SIG-M5 treated with dmso at 0.1 percent for 504 hours (cell line): ENCODE measurements at regions not wholly inside any gene's neighbourhood (a gene's known extent, or its start where the extent isn't known, plus 50 kb on each side); places are given as distances from the start of the nearest gene placed in this dataset.
"Not testable (repeated sequence)": the region's sequence is repeated elsewhere in the genome, so short reads cannot be mapped to it uniquely, and the experiment has no call there.

ENCODE experiments used
- DNase-seq: peaks from one replicate; lab custom pipeline; 2025; ENCODE audit not compliant: unreplicated experiment; lab: John Stamatoyannopoulos, UW

DNA sequence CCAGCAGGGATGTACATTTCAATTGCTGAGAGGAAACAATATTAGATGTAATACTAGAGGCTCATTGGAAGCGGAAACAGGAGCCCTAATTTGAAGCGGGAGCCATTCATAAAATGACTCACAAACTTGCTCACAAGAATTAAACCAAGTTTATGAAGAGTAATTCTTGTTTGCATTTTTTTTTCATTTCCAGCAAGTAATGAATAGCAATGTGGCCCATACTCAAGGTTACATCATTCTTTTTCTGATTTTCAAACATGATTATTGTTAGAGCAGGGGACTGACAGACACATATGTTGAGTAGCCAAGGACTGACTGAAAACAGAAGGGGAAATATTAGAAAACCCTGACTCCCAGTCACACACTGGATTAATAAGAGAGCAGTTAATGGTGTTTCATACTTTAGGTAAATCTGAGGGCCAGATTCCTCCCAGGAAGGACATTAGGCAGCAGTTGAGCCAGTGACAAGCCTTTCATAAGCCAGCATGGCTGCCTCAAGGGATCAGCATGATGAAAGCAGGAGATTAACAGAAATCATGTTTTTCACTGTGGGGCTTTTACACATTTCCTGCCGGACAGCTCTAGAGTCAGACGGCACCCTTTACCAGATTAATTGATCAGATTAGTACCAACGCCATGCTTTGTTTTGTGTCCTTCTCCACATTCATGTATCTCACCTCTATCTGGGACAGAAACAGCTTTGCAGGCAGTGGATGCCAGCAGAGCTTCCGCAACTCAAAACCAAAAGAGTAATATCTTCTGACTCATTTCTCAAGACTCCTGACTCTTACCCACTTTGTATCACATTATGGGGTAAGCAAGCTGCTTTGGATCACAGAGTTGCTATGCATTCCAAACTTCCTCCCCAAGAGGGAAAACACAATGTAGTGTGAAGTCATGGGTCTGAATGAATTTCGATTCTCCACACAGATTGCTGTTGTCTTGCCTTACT is 831.6 kb downstream of the KCNA4 start:
- no peak for DNase-seq

DNA sequence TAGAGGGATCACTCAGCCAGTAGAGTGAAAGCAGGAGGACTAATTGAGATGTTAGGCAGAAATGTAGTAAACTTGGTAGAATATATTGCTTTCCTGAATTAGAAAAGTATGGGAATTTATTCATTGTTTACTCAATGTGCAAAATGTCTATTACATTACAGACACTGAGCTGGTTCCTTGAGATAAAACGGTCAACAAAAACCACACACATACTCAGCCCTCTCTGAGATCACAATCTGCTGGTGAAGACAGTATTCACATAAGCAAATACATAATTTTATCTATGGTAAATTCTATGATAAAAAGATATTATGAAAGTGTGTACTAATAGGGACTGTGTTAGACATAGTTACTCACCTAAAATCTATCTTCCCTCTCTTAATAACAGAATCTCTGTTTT is 833.5 kb downstream of the KCNA4 start:
- DNase-seq, result no peak

DNA sequence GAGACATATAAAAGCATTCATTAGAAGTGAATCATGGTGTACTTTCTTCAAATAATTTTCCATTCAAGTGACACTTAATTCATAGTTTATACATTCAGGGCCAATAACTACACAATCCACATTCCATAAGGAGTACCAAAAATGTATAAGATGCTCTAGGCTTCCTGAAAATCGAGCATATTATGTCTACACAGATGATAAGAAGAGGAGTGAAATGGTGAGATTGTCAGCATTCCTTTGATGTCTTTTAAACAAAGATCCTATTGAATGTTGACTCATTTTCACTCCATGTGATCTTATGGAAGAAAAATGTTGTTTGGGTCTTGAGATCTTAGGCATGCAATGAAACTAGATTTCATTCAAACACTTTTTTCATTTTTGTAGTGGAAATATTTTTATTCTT is 843.2 kb downstream of the KCNA4 start:
- DNase-seq, result no peak

DNA sequence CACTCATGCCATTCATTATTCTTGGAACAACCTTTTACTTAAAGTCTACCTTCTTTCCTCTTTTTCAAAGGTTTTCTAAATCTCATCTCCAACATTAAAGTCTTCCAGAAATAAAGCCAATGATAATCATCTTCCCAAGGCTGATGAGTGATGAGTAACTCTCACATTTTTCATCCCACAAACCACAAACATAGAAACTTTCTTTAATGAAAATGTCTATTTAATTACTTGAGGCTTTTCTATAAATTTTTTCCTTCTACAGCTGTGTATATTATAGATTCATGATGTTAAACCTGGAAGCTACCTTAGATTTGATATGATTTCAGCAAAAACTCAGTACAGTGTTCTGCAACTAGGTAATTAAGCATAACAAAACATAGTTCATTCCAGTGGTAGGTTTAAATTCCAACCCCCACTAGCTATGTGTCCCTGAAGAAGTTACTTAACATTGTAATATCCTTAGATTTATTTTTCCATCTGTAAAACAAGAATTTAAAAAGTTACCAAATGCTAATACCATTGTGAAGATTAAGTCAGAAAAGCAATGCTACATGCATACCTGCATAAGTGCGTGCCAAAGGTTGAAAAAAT is 845.4 kb downstream of the KCNA4 start:
- DNase-seq, result no peak

DNA sequence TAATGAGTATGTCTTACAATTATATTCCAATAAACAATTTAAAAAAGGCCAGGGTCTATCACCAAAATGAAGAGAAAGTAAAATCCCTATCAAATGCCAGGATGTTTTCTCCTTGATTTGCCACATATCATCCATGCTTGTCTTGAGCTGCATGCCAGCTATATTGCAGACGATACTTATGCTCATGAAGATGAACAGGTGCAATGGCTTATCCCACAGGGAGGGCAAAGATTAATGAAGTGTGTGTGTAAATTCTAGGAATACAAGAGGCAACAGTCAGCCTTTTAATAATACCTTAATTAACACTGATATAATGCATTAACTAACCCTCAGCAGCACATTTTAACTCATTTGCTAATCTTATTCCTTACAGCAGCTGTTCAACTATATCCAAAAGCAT is 850.5 kb downstream of the KCNA4 start:
- DNase-seq, result no peak

DNA sequence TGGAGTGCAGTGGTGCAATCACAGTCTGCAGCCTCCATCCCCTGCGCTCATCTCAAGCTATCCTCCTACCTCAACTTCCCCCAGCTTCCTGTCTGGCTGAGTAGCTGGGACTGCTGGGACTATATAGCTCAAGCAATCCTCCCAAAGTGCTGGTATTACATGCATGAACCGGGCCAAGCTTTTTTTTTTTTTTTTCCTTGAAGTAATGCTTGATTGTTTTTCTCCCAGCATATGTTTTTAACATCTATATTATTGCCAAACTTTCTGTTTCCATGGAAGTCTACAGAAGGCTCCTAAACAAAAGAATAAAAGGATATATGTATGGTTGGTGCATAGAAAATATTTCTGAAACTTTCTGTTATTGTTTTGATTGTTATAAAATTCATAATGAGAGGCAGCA is 853.6 kb downstream of the KCNA4 start:
- no peak for DNase-seq

DNA sequence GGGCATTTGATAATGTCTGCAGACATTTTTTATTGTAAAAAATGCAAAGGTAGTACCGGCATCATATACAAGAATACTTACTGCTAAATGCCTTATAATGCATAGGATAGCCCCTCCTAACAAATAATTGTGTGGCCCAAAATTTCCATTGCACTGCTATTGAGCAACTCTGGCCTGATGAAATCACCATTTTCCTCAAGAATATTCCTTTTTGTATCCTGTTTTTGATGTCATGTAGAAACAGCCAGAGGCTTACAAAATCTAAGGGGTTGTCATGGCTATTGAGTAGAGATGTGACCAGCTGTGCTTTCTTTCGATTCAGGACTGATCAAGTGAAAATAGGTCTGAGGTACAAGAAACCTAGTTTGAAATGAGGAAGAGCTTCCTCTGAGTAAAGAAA is 854.3 kb downstream of the KCNA4 start:
- DNase-seq, result no peak

DNA sequence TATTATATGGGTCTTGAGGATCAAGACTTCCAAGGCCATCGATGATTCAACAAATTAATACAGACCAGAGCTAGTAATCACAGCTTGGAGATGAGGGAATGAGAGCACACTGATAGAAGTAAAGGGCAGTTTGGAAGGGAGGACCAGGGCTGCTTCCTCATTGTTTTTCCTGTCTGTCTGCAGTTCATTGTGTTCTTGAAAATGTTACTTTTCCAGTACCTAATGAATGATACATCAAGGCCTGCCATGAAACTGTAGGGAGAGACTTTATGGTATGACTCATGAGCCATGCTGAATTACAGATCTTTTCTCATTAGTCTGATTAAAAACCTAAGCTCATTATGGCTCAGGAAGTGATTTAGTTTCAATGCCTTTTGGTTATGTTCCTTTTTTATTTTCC is 855.6 kb downstream of the KCNA4 start:
- no peak for DNase-seq

DNA sequence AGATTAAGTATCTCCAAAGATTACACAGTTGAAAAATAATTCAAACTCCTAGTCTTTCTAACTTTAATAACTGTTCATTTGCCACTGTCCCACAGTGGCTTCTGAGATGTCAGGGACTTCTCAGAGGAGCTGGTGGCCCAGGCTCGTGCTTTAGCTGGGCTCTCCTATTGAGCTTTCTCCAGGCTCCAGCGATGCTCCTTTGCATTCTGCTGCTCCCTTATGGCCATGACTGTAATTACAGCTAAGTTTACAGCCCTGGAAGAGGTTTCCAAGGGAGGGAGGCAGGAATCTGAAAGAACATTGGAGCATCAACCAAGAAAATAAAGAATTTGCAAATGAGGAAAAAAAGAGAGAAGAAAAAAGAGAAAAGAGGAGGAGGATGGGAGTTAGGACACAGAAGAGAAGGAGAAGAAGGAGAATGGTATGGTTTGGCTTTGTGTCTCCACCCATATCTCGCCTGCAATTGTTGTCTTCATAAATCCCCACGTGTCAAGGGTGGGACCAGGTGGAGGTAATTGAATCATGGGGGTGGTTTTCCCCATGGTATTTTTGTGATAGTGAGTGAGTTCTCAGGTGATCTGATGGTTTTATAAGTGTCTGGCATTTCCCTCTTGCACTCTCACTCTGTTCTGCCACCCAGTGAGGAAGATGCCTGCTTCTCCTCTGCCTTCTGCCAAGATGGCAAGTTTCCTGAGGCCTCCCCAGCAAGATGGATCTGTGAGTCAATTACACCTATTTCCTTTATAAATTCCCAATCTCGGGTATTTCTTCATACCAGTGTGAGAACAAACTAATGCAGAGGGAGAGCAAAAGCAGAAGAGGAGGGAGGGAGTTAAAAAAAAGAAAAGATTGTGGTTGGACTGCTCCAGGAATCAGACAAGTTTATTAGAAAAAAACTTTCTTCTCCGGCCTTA is 857.0 kb downstream of the KCNA4 start:
- DNase-seq, result peak; percentile 36

DNA sequence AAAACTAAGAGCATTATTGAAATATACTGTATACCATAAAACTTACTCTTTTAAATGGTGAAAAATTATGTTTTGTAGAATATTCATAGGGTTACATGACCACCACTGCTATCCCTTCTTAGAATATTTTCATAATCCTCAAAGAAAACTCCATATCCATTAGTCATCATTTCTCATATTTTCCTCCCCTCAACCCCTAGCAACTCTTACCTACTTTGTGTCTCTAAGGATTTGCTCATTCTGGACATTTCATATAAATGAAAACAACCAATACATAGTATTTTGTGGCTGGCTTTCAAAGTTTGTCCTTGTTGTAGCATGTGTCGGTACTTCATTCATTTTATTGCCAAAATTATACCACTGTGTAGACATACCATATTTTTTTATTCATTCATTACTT is 863.8 kb downstream of the KCNA4 start:
- no peak for DNase-seq

DNA sequence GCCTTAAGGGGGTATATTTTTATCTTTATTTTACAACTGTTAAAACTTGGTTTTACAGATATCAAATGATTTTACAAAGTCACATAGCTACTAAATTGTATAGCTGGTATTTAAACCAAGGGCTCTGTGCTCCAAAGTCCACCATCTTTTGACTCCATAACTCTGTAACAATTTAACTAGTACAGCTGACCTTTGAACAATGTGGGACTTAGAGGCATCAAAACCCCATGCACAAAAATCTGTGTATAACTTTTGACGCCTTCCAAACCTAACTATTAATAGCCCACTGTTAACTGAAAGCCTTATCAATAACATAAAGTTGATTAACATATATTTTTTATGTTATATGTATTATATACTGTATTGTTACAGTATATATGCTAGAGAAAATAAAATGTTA is 874.3 kb downstream of the KCNA4 start:
- not testable (repeated sequence) for DNase-seq

DNA sequence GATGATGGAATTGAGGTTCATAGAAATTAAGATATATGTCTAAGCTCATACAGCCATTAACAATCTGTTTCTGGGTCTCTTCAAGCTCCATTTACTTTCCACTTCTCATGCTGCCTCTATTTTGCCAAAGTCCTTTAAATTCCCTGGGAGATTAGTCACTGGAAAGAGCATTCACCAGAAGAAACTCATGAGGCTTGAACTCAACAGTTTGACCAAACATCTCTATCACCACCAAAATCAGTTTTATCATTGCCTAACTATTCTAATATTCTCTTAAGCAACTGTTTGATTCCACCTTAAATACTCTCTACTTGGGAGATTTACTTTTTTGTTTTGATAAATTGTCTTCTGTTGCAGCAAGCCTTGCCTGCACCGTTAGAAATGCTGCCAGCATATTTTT is 881.3 kb downstream of the KCNA4 start:
- no peak for DNase-seq

DNA sequence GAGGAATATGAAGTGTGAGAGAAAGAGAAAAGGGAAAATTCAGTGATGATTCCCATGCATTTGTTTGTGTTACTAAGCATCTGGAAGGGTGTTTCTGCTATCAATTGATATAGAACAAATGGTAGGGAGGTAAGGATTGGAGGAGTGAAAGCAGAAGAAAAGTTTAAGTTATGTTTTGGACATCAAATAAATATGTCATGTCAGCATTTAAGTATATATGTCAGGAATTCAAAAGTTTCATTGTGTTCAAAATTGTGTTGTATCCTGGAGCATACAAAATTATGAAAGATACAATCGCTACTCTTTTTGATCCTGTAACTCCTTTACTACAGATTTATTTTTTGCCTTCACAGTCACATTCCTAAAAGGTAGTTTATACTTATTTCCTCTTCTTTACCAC is 885.8 kb downstream of the KCNA4 start:
- no peak for DNase-seq

DNA sequence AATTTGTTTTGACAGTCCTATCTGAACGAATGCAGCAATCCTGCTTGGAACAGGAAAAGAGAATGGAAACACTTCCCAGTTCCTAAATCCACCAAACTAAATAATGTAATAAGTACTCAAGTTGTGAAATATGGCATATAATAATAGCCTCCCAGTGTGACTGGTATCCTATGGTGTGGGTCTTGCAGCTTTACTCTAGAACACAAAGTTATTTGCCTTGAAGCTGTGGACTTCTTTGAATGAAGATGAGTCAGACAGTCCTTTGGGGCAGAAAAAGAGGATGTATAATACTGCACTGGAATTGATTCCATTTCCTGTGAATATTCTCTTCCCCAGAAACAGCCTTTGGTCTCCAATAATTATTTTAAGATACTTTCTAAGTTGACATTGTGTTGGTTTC is 887.0 kb downstream of the KCNA4 start:
- DNase-seq, result no peak

DNA sequence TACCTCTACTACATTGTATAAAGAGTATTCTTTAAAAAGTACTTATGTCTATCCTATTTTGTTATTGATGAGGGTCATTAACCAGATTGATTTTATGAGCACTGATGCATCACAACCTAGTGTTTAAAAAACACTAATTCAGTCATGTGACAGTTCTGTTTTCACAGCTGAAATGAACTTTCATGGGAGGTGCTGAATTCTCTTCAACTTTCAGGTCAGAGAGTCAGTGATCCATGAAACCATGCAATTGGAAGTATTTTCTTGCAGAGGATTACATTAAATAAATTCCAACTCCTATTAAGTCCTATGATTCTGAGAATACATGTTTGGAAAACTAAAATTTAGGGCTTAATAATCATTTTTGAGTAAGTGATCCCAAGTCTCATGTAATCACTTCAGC is 889.4 kb downstream of the KCNA4 start:
- DNase-seq, result no peak

DNA sequence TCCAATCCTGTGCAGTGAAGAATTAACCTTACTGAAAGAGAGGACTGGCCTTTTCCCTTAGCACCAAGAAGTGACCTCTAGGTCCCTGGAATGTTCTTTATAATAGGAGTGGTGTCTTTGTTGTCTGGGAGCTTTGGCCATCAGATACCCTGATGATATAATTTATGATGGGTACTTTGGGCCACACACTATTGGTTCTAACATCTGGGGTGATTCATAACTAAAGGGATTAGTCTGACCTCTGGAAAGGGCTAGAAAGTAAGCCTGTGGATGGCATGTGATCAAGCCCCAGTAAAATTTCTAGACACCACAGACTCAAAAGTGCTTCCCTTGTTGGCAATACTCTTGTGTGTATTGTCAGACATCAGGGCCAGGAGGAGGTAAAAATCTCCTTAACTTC is 891.2 kb downstream of the KCNA4 start:
- DNase-seq, result no peak

DNA sequence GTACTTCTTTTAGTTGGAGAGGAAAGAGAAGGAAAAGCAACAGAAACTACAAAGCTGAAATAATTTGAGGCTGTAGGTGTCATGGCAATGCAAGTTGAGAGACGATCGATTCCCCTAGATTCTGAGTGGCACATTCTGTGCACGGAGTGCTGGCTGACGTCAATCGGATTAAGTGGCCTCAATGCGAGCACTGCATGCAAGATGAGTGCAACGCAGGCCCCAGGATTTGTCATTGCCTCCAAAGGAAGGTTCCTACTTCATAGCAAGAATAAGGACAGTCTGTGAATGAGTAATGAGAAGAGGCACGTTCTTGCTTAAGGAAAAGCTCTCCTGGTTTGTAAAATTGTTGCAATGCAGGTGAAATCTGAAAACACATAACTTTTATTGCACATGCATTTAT is 892.4 kb downstream of the KCNA4 start:
- DNase-seq, result no peak

DNA sequence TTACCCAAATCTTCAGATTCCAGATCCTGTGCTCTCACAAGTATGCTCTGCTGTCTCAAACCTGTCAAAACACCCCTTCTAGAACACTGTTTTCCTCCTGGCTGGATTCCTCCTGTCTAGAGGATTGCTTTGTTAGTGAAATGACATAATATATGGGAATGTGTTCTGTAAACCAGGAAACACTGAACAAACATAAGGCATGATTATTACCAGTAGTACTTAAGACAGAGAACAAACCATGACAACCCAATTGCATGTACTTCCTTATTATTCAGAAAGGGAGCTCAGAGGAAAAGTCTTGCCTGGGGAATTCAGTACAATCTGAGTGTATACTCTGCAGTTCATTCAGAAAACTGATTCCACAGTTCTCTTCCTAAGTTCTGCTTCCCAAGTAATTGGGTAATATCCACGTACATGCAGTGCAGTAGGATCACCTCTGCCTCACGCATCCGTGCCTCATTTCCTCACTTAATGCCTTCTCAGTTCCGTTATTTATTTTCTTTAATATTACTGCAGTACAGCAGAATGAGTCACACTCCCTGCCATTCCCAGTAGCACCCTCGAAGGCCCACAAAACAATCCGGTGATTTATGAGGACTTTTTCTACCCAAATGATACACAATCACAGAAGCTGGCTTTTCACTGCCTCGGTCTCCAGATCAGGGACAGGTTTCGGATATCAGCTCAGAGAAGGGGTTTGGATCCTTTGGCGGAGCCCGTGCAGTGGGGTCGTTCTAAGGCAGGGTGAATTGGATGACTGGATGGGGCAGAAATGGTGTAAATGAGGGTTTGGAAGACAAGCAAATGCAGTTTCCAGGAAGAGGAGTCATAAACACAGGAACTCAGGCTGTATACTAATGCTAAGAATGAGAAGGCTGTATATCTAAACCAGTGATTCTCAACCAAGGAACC is 896.9 kb downstream of the KCNA4 start:
- DNase-seq, result no peak

DNA sequence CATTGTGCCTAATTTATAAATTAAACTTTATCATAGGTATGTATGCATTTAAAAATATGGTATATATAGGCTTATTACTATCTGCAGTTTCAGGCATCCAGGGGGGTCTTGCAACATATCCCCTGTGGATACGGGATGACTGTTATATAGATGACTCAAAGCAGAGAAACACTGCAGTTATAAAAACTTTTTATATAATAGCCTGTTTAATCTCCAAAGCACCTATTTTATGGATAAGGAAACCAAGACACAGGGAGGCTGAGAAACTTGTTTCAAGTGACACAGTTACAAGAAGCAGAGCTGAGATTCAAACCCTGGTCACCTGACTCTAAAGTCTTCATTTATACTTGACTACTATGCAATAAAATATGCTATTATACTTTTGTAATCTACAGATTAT is 897.7 kb downstream of the KCNA4 start:
- DNase-seq, result no peak

DNA sequence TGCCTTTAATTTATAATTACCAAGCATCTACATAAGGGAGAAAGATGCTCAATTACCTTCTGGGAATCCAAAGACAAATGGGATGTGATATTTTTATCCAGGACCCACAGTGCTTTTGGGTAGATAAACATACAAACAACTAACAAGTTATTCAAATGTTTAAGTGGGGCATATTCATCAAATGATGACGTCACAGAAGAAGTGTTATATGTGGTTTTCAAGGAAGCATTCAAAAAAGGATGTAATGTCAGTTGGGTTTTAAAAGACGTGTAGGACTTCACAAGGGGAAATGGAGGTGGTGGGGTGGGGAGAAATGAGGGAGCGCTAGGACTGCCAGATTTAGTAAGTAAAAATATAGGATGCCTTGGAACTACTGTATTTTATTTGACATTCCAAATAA is 915.9 kb downstream of the KCNA4 start:
- DNase-seq, result no peak

DNA sequence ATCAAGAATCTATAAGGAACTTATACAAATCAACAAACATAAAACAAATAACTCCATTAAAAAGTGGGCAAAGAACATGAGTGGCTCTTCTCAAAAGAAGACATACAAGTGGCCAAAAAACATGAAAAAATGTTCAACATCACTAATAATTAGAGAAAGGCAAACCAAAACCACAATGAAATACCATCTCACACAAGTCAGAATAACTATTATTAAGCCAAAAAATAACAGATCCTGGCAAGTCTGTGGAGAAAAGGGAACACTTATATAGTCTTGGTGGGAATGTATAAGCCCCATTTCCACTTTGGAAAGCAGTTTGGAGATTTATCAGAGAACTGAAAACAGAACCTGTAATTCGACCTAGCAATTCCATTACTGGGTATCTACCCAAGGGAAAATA is 921.0 kb downstream of the KCNA4 start:
- DNase-seq, result no peak
